ENCODE measurements at regions not wholly inside any gene's neighbourhood (a gene's known extent, or its start where the extent isn't known, plus 50 kb on each side); places are given as distances from the start of the nearest gene placed in this dataset.

- in situ Hi-C loops (cut with HindIII; ENCODE audit: low sequenced_read_pairs): no loop called here
Observed at GRCh38 chr13:104782741-104783140, 1716.5 kb upstream of the SLC10A2 start.

DNA sequence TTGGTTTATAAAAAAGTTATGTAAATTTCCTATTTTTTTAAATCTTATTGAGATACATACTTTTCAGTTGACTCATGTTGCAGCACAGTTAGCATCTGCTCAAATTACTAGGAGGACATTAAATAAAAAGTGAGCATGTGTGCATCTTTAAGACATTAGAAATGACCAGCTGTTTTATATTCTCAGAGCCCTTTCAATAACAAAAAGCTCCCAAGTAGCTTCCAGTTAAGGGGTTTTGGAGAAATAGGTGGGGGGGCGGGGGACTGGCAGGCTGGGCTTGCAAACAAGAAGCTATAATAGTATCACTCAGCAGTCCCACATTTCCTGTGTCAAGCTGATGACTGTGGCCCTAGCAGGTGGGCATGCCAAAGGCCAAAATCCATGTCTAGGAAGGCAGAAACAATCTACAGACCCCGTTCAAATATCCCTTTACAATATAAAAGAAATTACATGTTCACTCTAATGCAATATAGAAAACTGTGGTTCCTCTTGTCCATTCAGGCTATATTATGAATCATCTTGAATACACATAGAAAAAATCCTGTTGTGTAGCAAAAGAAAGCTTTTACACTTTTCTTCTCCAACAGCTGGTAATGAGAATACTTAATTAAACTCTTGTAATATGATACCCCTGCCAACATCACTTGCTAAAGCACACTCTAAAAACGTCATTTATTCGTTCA lies 1713.2 kb upstream of the SLC10A2 start:
- in situ Hi-C loops (cut with HindIII; ENCODE audit: low sequenced_read_pairs): no loop called here

DNA sequence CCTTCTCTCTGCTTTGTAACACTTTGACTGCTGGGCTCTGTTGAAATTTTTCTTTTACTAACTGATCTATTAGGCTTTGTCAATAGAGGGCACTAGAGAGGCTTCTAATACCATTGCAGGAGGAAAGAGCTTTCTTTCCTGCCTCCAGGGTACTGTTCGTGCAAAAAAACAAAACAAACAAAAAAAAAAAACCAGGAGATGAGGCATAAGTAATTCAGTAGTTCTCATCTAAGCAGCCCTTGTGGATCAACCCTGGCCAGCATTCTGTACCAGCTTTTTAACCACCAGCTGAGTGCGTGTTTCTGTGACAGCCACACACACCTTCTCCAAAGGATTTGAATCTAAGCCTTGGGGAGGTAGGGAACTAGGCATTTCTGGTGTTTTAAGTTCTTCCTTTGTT lies 1707.6 kb upstream of the SLC10A2 start:
- in situ Hi-C loops (cut with HindIII; ENCODE audit: low sequenced_read_pairs): no loop called here

DNA sequence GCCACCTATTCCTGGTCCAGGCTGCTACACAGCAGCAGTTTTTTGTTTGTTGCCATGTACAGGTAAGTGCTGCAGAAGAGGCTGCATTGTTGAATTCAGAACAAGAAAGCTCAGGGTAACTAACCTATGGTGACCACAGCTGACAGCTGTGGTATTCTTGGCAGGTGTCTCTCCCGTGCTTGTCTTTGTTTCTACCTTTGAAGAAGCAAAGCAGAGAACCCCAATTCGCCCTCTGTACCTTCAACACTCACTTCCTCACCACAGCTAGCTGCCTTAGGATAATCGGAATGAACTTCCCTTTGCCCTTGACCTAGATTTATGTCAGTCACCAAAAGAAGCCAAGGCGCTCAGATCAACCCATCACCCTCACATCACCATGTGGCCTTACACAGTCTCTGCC lies 1703.3 kb upstream of the SLC10A2 start:
- in situ Hi-C loops (cut with HindIII; ENCODE audit: low sequenced_read_pairs): no loop called here

DNA sequence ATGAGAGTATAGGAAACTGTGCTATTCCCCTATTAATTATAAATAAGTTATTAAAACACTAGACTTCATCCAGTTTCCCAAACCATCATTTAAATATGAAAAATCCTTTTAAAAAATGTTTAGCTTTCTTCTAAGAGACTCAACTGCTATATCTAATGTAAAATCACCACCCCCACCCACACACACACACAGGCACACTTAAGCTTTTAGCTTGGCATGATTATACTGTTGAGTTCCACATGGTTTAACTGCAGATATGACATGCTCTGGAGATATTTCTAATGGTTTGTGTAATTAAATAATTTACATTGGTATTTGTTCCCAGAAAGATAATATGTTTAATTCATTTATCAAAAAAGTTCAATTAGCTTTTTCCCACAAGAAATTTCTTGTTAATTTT lies 1700.1 kb upstream of the SLC10A2 start:
- in situ Hi-C loops (cut with HindIII; ENCODE audit: low sequenced_read_pairs): no loop called here

DNA sequence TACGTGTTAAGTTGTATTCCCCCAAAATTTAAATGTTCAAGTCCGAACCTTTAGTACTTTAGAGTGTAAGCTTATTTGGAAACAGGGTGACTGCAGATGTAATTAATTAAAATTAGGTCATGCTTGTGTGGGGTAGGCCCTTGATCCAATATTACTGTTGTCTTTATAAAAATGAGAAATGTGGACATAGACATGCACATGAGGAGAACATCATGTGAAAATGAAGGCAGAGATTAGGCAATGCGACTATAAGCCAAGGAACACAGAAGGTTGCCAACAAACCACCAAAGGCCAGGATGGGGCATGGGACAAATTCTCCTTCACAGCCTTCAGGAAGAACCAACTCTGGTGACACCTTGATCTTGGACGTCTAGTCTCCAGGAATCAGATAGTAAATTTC lies 1698.4 kb upstream of the SLC10A2 start:
- in situ Hi-C loops (cut with HindIII; ENCODE audit: low sequenced_read_pairs): loop anchor here (5.0 kb wide), 1 partner anchor 37 kb away; no protein-coding TSS in a partner anchor

- in situ Hi-C loops (cut with HindIII; ENCODE audit: low sequenced_read_pairs): no loop called here
Observed at GRCh38 chr13:104759069-104759468, 1692.9 kb upstream of the SLC10A2 start.

- in situ Hi-C loops (cut with HindIII; ENCODE audit: low sequenced_read_pairs): no loop called here
Observed at GRCh38 chr13:104757712-104758111, 1691.5 kb upstream of the SLC10A2 start.

GRCh38 chr13:104750377-104750776 lies 1684.2 kb upstream of the SLC10A2 start:
- in situ Hi-C loops (cut with HindIII; ENCODE audit: low sequenced_read_pairs): no loop called here

GRCh38 chr13:104740641-104741222 lies 1674.5 kb upstream of the SLC10A2 start:
- in situ Hi-C loops (cut with HindIII; ENCODE audit: low sequenced_read_pairs): no loop called here

- in situ Hi-C loops (cut with HindIII; ENCODE audit: low sequenced_read_pairs): no loop called here
Observed at GRCh38 chr13:104737713-104738112, 1671.5 kb upstream of the SLC10A2 start.

DNA sequence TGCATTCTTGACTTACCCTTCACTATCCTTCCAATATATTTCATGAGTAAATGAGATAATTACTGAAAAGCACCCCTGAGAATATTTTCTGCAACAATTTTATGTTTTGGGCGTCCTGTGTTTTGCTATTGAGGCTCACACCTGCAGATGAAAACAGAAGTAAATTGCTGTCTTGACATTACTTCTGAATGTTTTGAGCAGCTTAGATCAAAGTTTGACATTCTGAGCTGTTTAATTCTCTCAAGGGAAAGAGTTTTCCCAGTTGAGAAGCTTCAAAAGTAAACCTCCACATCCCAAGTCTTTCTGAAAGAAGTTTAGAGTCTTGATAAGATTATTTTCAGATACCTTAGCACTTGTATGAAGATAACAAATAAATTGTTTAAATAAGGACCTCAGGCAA lies 1667.2 kb upstream of the SLC10A2 start:
- in situ Hi-C loops (cut with HindIII; ENCODE audit: low sequenced_read_pairs): no loop called here

GRCh38 chr13:104715111-104715510 lies 1648.9 kb upstream of the SLC10A2 start:
- in situ Hi-C loops (cut with HindIII; ENCODE audit: low sequenced_read_pairs): no loop called here

- in situ Hi-C loops (cut with HindIII; ENCODE audit: low sequenced_read_pairs): no loop called here
Observed at GRCh38 chr13:104705031-104705750, 1639.0 kb upstream of the SLC10A2 start.

GRCh38 chr13:104701591-104701990 lies 1635.4 kb upstream of the SLC10A2 start:
- in situ Hi-C loops (cut with HindIII; ENCODE audit: low sequenced_read_pairs): no loop called here

DNA sequence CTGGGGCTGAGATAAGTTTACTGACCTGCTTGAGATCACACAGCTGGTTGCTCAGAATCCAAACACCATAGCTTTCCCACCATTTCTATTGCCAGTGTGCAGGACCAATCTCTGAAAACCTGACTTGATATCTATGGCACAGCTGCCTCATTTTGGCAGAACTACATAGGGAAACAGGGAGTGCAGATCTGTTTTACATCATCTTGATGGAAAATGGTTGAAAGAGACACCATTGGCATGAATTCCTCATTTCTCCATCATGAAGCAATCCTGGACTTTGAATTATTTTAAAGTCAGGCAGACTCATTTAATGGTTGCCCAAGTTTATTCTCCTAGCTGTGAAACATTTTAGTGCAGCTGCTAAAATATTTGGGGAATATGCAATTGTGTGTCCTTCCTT lies 1628.2 kb upstream of the SLC10A2 start:
- in situ Hi-C loops (cut with HindIII; ENCODE audit: low sequenced_read_pairs): no loop called here

GRCh38 chr13:104693126-104693525 lies 1626.9 kb upstream of the SLC10A2 start:
- in situ Hi-C loops (cut with HindIII; ENCODE audit: low sequenced_read_pairs): no loop called here

GRCh38 chr13:104691767-104692467 lies 1625.7 kb upstream of the SLC10A2 start:
- in situ Hi-C loops (cut with HindIII; ENCODE audit: low sequenced_read_pairs): no loop called here

- in situ Hi-C loops (cut with HindIII; ENCODE audit: low sequenced_read_pairs): no loop called here
Observed at GRCh38 chr13:104686484-104686883, 1620.3 kb upstream of the SLC10A2 start.

- in situ Hi-C loops (cut with HindIII; ENCODE audit: low sequenced_read_pairs): no loop called here
Observed at GRCh38 chr13:104683789-104684188, 1617.6 kb upstream of the SLC10A2 start.

GRCh38 chr13:104678161-104678560 lies 1611.9 kb upstream of the SLC10A2 start:
- in situ Hi-C loops (cut with HindIII; ENCODE audit: low sequenced_read_pairs): no loop called here

- in situ Hi-C loops (cut with HindIII; ENCODE audit: low sequenced_read_pairs): no loop called here
Observed at GRCh38 chr13:104671901-104672300, 1605.7 kb upstream of the SLC10A2 start.
